H1 (cell line): ENCODE measurements at regions not wholly inside any gene's neighbourhood (a gene's known extent, or its start where the extent isn't known, plus 50 kb on each side); places are given as distances from the start of the nearest gene placed in this dataset.

Source experiments
- CHD1 ChIP-seq: IDR thresholded peaks from 2 replicates; pipeline ENCODE4 v1.6.1; 2012; ENCODE audit warnings: low read depth, low read length, improper control_type of control experiment
- SIX5 ChIP-seq: IDR thresholded peaks from 2 replicates; pipeline ENCODE4 v1.6.1; 2011; ENCODE audit warnings: mild to moderate bottlenecking, low read depth, low read length
- SP4 ChIP-seq: IDR thresholded peaks from 2 replicates; pipeline ENCODE4 v1.6.1; 2012; ENCODE audit warnings: low read length, inconsistent platforms
- SUZ12 ChIP-seq: fragments of 200-600 bp; sonication (generic); IDR thresholded peaks from 2 replicates; pipeline ENCODE4 v1.6.1; 2012; ENCODE audit warnings: mild to moderate bottlenecking, inconsistent platforms, low read length, moderate library complexity, mixed read lengths
- TAF1 ChIP-seq: IDR thresholded peaks from 2 replicates; pipeline ENCODE4 v1.6.1; 2011; ENCODE audit warnings: mild to moderate bottlenecking, low read depth, low read length
- TBP ChIP-seq: IDR thresholded peaks from 2 replicates; pipeline ENCODE4 v1.6.1; 2011; ENCODE audit warnings: low read depth, low read length, improper control_type of control experiment
- TF ChIP-seq, protein P1 (sequence below): fragments of 300-600 bp; sonication (generic); IDR thresholded peaks from 2 replicates; pipeline ENCODE4 v1.7.1; 2012; ENCODE audit warnings: low read length, moderate library complexity, mild to moderate bottlenecking, inconsistent platforms; ENCODE audit not compliant: insufficient replicate concordance

DNA sequence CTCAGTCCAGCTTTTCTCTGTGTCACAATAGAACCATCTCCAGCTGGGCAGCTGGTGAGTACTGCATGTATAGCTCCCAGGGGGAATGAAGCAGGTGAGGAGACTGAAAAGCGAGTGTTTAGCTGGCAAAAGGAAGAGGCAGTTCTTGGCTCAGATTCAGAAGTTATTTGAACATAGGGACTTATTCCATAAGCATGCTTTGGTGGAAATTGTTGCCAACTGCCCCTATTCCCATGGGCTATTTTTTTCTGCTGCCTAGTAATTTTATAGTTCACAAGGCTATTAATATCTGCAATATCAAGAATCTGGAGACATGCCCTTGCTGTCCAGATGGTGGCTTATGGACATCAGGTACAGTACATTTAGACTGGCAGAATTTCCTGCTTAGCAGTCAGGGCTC is 1112.7 kb downstream of the LRFN5 start (continued):
- TF ChIP-seq, protein P1, sequence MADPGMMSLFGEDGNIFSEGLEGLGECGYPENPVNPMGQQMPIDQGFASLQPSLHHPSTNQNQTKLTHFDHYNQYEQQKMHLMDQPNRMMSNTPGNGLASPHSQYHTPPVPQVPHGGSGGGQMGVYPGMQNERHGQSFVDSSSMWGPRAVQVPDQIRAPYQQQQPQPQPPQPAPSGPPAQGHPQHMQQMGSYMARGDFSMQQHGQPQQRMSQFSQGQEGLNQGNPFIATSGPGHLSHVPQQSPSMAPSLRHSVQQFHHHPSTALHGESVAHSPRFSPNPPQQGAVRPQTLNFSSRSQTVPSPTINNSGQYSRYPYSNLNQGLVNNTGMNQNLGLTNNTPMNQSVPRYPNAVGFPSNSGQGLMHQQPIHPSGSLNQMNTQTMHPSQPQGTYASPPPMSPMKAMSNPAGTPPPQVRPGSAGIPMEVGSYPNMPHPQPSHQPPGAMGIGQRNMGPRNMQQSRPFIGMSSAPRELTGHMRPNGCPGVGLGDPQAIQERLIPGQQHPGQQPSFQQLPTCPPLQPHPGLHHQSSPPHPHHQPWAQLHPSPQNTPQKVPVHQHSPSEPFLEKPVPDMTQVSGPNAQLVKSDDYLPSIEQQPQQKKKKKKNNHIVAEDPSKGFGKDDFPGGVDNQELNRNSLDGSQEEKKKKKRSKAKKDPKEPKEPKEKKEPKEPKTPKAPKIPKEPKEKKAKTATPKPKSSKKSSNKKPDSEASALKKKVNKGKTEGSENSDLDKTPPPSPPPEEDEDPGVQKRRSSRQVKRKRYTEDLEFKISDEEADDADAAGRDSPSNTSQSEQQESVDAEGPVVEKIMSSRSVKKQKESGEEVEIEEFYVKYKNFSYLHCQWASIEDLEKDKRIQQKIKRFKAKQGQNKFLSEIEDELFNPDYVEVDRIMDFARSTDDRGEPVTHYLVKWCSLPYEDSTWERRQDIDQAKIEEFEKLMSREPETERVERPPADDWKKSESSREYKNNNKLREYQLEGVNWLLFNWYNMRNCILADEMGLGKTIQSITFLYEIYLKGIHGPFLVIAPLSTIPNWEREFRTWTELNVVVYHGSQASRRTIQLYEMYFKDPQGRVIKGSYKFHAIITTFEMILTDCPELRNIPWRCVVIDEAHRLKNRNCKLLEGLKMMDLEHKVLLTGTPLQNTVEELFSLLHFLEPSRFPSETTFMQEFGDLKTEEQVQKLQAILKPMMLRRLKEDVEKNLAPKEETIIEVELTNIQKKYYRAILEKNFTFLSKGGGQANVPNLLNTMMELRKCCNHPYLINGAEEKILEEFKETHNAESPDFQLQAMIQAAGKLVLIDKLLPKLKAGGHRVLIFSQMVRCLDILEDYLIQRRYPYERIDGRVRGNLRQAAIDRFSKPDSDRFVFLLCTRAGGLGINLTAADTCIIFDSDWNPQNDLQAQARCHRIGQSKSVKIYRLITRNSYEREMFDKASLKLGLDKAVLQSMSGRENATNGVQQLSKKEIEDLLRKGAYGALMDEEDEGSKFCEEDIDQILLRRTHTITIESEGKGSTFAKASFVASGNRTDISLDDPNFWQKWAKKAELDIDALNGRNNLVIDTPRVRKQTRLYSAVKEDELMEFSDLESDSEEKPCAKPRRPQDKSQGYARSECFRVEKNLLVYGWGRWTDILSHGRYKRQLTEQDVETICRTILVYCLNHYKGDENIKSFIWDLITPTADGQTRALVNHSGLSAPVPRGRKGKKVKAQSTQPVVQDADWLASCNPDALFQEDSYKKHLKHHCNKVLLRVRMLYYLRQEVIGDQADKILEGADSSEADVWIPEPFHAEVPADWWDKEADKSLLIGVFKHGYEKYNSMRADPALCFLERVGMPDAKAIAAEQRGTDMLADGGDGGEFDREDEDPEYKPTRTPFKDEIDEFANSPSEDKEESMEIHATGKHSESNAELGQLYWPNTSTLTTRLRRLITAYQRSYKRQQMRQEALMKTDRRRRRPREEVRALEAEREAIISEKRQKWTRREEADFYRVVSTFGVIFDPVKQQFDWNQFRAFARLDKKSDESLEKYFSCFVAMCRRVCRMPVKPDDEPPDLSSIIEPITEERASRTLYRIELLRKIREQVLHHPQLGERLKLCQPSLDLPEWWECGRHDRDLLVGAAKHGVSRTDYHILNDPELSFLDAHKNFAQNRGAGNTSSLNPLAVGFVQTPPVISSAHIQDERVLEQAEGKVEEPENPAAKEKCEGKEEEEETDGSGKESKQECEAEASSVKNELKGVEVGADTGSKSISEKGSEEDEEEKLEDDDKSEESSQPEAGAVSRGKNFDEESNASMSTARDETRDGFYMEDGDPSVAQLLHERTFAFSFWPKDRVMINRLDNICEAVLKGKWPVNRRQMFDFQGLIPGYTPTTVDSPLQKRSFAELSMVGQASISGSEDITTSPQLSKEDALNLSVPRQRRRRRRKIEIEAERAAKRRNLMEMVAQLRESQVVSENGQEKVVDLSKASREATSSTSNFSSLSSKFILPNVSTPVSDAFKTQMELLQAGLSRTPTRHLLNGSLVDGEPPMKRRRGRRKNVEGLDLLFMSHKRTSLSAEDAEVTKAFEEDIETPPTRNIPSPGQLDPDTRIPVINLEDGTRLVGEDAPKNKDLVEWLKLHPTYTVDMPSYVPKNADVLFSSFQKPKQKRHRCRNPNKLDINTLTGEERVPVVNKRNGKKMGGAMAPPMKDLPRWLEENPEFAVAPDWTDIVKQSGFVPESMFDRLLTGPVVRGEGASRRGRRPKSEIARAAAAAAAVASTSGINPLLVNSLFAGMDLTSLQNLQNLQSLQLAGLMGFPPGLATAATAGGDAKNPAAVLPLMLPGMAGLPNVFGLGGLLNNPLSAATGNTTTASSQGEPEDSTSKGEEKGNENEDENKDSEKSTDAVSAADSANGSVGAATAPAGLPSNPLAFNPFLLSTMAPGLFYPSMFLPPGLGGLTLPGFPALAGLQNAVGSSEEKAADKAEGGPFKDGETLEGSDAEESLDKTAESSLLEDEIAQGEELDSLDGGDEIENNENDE, result no peak
- TF ChIP-seq SUZ12 (no peak), TAF1 (no peak), TBP (no peak), CHD1 (no peak), SIX5 (no peak), SP4 (no peak)
